Breast epithelium (tissue), 3 donors: ENCODE measurements at regions not wholly inside any gene's neighbourhood (a gene's known extent, or its start where the extent isn't known, plus 50 kb on each side); places are given as distances from the start of the nearest gene placed in this dataset.

ENCODE experiments used
- CTCF ChIP-seq, 3 donors: fragments of 450-650 bp; IDR thresholded peaks; one replicate each; pipeline ENCODE4 v1.5.1; 2016 to 2017; ENCODE audit warnings: antibody characterized with exemption in 3 of 3, mild to moderate bottlenecking in 3 of 3, moderate library complexity in 3 of 3
- POLR2A ChIP-seq: fragments of 450-650 bp; IDR thresholded peaks from one replicate; pipeline ENCODE4 v1.6.1; 2016; ENCODE audit warnings: antibody characterized with exemption, mild to moderate bottlenecking, moderate library complexity

DNA sequence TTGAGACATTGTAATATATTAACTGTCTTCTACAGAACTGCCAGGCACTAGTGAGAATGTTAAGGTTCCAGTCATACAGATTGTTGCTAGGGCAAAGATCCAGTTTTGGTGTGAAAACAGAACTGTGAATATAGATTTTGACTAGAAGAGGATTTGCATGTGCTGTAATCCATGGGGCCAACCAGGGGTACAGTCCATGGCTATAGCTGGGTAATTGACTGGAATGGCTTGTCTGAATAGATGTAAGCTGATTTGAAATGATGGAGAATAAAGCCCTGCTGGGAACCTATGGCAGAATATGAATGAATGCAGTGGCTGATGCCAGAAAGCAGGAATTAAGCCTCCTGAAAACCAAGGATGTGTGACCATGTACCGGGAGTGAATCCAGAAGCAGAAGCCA is 748.5 kb upstream of the CDH10 start:
- no peak for TF ChIP-seq POLR2A
- TF ChIP-seq CTCF (IDR thresholded peaks at IDR 0.05), result no peak
